AG04450 (cell line): ENCODE measurements at regions not wholly inside any gene's neighbourhood (a gene's known extent, or its start where the extent isn't known, plus 50 kb on each side); places are given as distances from the start of the nearest gene placed in this dataset.

Experiments used
- CTCF ChIA-PET: fragments of 300-600, 350-600 bp; formaldehyde crosslinking; extraction: SDS; loops from one replicate; lab custom pipeline; 2022; ENCODE audit warnings: antibody characterized with exemption, inconsistent platforms; lab: Charles Lee
- POLR2A ChIA-PET: fragments of 350-600 bp; formaldehyde crosslinking; extraction: SDS; loops from one replicate; lab custom pipeline; 2021; ENCODE audit warnings: antibody characterized with exemption, inconsistent platforms; lab: Yijun Ruan, JAX
- DNase-seq: peaks from one replicate; pipeline ENCODE4 v3.0.0-alpha.2; 2011; ENCODE audit warnings: low read depth, low spot score
- H3K27ac ChIP-seq: one replicate; pipeline ENCODE4 v1.5.1; 2012; ENCODE audit warnings: low read depth, low read length, control low read depth
- H3K27me3 ChIP-seq: one replicate; pipeline ENCODE4 v1.6.0; 2012; ENCODE audit warnings: low read length; ENCODE audit not compliant: control insufficient read depth, insufficient read depth
- H3K4me3 ChIP-seq: 2 replicates; pipeline ENCODE4 v1.5.1; 2011; ENCODE audit warnings: mild to moderate bottlenecking, low read depth, low read length, control low read depth
- H3K9me3 ChIP-seq: 2 replicates; pipeline ENCODE4 v1.5.1; 2012; ENCODE audit warnings: low read length; ENCODE audit not compliant: control insufficient read depth, insufficient read depth
- CTCF ChIP-seq: IDR thresholded peaks from 2 replicates; pipeline ENCODE4 v1.5.1; 2011; ENCODE audit warnings: low read depth, low read length, control low read depth, inconsistent platforms

- H3K4me3 ChIP-seq, result no peak overlapping the region
- H3K9me3 ChIP-seq, result peaks cover 37% of the 10 kb centered on the region
- no peak for DNase-seq
- no peak overlapping the region for H3K27ac ChIP-seq
- CTCF ChIA-PET, result no interaction called here
- POLR2A ChIA-PET, result no interaction called here
- no peak for TF ChIP-seq CTCF
- H3K27me3 ChIP-seq, result no peaks in the 10 kb centered on the region
Observed at GRCh38 chr2:2590841-2591541, 259.9 kb upstream of the MYT1L start.

- ChIA-PET POLR2A (no interaction called here), CTCF (no interaction called here)
- peaks cover 39% of the 10 kb centered on the region for H3K9me3 ChIP-seq
- H3K27ac ChIP-seq, result no peak overlapping the region
- DNase-seq, result no peak
- no peak for TF ChIP-seq CTCF
- H3K27me3 ChIP-seq, result no peaks in the 10 kb centered on the region
- no peak overlapping the region for H3K4me3 ChIP-seq
Observed at GRCh38 chr2:2590141-2590540, 259.1 kb upstream of the MYT1L start.

GRCh38 chr2:2588777-2589176 is 257.7 kb upstream of the MYT1L start:
- Histone ChIP-seq H3K27me3 (no peaks in the 10 kb centered on the region), H3K4me3 (no peak overlapping the region), H3K9me3 (peaks cover 40% of the 10 kb centered on the region), H3K27ac (no peak overlapping the region)
- CTCF ChIA-PET, result no interaction called here
- no peak for TF ChIP-seq CTCF
- no peak for DNase-seq
- POLR2A ChIA-PET, result no interaction called here

GRCh38 chr2:2587354-2587753 is 256.3 kb upstream of the MYT1L start:
- peaks cover 49% of the 10 kb centered on the region for H3K9me3 ChIP-seq
- H3K4me3 ChIP-seq, result no peak overlapping the region
- ChIA-PET CTCF (no interaction called here), POLR2A (no interaction called here)
- H3K27me3 ChIP-seq, result no peaks in the 10 kb centered on the region
- no peak overlapping the region for H3K27ac ChIP-seq
- DNase-seq, result no peak
- TF ChIP-seq CTCF, result no peak

GRCh38 chr2:2586931-2587330 is 255.9 kb upstream of the MYT1L start:
- ChIA-PET CTCF (no interaction called here), POLR2A (no interaction called here)
- no peak overlapping the region for H3K4me3 ChIP-seq
- no peak for DNase-seq
- H3K27ac ChIP-seq, result no peak overlapping the region
- peaks cover 47% of the 10 kb centered on the region for H3K9me3 ChIP-seq
- no peaks in the 10 kb centered on the region for H3K27me3 ChIP-seq
- no peak for TF ChIP-seq CTCF
